Sigmoid colon (tissue), 6 donors: ENCODE measurements at regions not wholly inside any gene's neighbourhood (a gene's known extent, or its start where the extent isn't known, plus 50 kb on each side); places are given as distances from the start of the nearest gene placed in this dataset.

ENCODE experiments used
- DNase-seq: peaks from one replicate; pipeline ENCODE4 v3.0.0-alpha.2; 2019
- H3K27ac ChIP-seq, 4 donors: fragments of 200-600 bp; sonication (generic); one replicate each; pipeline ENCODE4 v1.5.1; 2016 to 2019; ENCODE audit warnings: mild to moderate bottlenecking in 1 of 4
- H3K27me3 ChIP-seq, 3 donors: fragments of 200-600 bp; sonication (generic); one replicate each; pipeline ENCODE4 v1.5.1; 2019; ENCODE audit warnings: mild to moderate bottlenecking in 1 of 3
- H3K36me3 ChIP-seq, 4 donors: fragments of 200-600 bp; sonication (generic); one replicate each; pipeline ENCODE4 v1.5.1; 2016 to 2019
- H3K4me1 ChIP-seq, 4 donors: fragments of 200-600 bp; sonication (generic); one replicate each; pipeline ENCODE4 v1.5.1; 2017 to 2019
- H3K4me3 ChIP-seq, 4 donors: fragments of 200-600 bp; sonication (generic); one replicate each; pipeline ENCODE4 v1.5.1; 2017 to 2019; ENCODE audit warnings: mild to moderate bottlenecking in 2 of 4, moderate library complexity in 1 of 4
- H3K9me3 ChIP-seq, 4 donors: fragments of 200-600 bp in 3 of 4; sonication (generic) in 3 of 4; one replicate each; pipeline versions ENCODE4 v1.5.1 to v1.6.1; 2013 to 2019
- EP300 ChIP-seq, 4 donors: sonication (generic); formaldehyde crosslinking; IDR thresholded peaks; one replicate each; pipeline ENCODE4 v1.6.1; 2017; ENCODE audit warnings: antibody characterized with exemption in 4 of 4
- POLR2A ChIP-seq, 2 donors: fragments of 450-650 bp; IDR thresholded peaks; one replicate each; pipeline ENCODE4 v1.6.1; 2016; ENCODE audit warnings: antibody characterized with exemption in 2 of 2, mild to moderate bottlenecking in 2 of 2, moderate library complexity in 2 of 2
- POLR2AphosphoS5 ChIP-seq, 4 donors: sonication (generic); formaldehyde crosslinking; IDR thresholded peaks; one replicate each; pipeline ENCODE4 v1.6.1; 2017; ENCODE audit warnings: antibody characterized with exemption in 4 of 4
- WGBS, 2 donors: extraction: QIAGEN DNeasy Blood & Tissue Kit; methylation state at CpG; one replicate each; pipeline ENCODE4 v1.1.7; 2013; 5-methylcytosine and 5-hydroxymethylcytosine counted together
- intact Hi-C: fragments of 100-400 bp; cut with DNase I; formaldehyde crosslinking; loops from one replicate; pipeline ENCODE4 v1.15.1; 2023
- TF ChIP-seq, protein P1 (sequence below), 4 experiments: fragments of 450-650 bp in 3 of 4; fragments of 200-600 bp in 1 of 4; IDR thresholded peaks; one replicate each; pipeline ENCODE4 v1.5.1; 2016 to 2019; ENCODE audit warnings: antibody characterized with exemption in 4 of 4, mild to moderate bottlenecking in 3 of 4, moderate library complexity in 2 of 4
- donor health status: healthy with polysubstance abuse.
- donor health status: healthy.

- H3K36me3 ChIP-seq, result no peaks in the 10 kb centered on the region
- intact Hi-C loops, result no loop called here
- no peaks in the 10 kb centered on the region for H3K27me3 ChIP-seq
- no peak overlapping the region for H3K27ac ChIP-seq
- no peaks in the 10 kb centered on the region for H3K4me1 ChIP-seq
- TF ChIP-seq, protein P1, sequence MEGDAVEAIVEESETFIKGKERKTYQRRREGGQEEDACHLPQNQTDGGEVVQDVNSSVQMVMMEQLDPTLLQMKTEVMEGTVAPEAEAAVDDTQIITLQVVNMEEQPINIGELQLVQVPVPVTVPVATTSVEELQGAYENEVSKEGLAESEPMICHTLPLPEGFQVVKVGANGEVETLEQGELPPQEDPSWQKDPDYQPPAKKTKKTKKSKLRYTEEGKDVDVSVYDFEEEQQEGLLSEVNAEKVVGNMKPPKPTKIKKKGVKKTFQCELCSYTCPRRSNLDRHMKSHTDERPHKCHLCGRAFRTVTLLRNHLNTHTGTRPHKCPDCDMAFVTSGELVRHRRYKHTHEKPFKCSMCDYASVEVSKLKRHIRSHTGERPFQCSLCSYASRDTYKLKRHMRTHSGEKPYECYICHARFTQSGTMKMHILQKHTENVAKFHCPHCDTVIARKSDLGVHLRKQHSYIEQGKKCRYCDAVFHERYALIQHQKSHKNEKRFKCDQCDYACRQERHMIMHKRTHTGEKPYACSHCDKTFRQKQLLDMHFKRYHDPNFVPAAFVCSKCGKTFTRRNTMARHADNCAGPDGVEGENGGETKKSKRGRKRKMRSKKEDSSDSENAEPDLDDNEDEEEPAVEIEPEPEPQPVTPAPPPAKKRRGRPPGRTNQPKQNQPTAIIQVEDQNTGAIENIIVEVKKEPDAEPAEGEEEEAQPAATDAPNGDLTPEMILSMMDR (IDR thresholded peaks at IDR 0.05), result no peak
- no peak for TF ChIP-seq EP300 (IDR thresholded peaks at IDR 0.05)
- no peak for TF ChIP-seq POLR2AphosphoS5 (IDR thresholded peaks at IDR 0.05)
- no peak for TF ChIP-seq POLR2A (IDR thresholded peaks at IDR 0.05)
- DNase-seq, result no peak
- no peak overlapping the region for H3K4me3 ChIP-seq
- H3K9me3 ChIP-seq, result peaks cover 0 to 2% (median 0%) of the 10 kb centered on the region in 4 donors
Observed at GRCh38 chr1:106037526-106037925, 1018.9 kb upstream of the PRMT6 start.

DNA sequence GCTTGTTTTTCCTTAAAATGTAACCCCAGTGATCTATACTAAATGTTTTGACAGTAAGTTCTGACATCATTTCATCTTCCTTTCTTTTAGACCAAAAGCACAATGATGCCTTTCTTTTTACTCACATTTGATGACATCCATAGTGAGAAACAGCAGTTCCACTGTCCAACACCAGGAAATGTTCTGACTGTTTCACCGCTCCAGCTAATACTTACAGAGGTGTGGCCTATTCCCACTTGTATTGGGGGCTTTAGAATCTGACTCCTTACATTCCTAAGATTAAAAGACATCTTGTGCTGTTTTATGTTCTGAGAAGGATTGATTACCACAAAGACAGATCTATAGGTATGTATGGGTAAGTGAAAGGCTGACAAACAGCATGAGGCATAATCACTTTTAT is 1018.2 kb upstream of the PRMT6 start:
- no peak for TF ChIP-seq EP300 (IDR thresholded peaks at IDR 0.05)
- TF ChIP-seq, protein P1 (IDR thresholded peaks at IDR 0.05), result no peak
- no peak for TF ChIP-seq POLR2AphosphoS5 (IDR thresholded peaks at IDR 0.05)
- no peak for TF ChIP-seq POLR2A (IDR thresholded peaks at IDR 0.05)
- H3K9me3 ChIP-seq, result peaks cover 0 to 2% (median 0%) of the 10 kb centered on the region in 4 donors
- H3K27ac ChIP-seq, result no peak overlapping the region
- no peaks in the 10 kb centered on the region for H3K36me3 ChIP-seq
- no peaks in the 10 kb centered on the region for H3K4me1 ChIP-seq
- 84 to 88% methylated on average over 1 of the region's 1 CpG for WGBS, 2 donors
- no peaks in the 10 kb centered on the region for H3K27me3 ChIP-seq
- DNase-seq, result no peak
- H3K4me3 ChIP-seq, result no peak overlapping the region
- intact Hi-C loops, result no loop called here

GRCh38 chr1:106043971-106044370 is 1012.5 kb upstream of the PRMT6 start:
- DNase-seq, result no peak
- Histone ChIP-seq H3K9me3 (peaks cover 0 to 2% (median 0%) of the 10 kb centered on the region in 4 donors), H3K36me3 (no peaks in the 10 kb centered on the region), H3K27me3 (no peaks in the 10 kb centered on the region), H3K4me3 (no peak overlapping the region), H3K27ac (no peak overlapping the region), H3K4me1 (no peaks in the 10 kb centered on the region)
- 93 to 96% methylated on average over 2 of the region's 2 CpGs for WGBS, 2 donors
- intact Hi-C loops, result no loop called here
- TF ChIP-seq EP300 (IDR thresholded peaks at IDR 0.05) (no peak), POLR2AphosphoS5 (IDR thresholded peaks at IDR 0.05) (no peak), POLR2A (IDR thresholded peaks at IDR 0.05) (no peak)
- TF ChIP-seq, protein P1 (IDR thresholded peaks at IDR 0.05), result no peak

GRCh38 chr1:106047210-106047609 is 1009.3 kb upstream of the PRMT6 start:
- intact Hi-C loops, result no loop called here
- 71 to 75% methylated on average over 3 of the region's 3 CpGs for WGBS, 2 donors
- no peak for DNase-seq
- TF ChIP-seq POLR2A (IDR thresholded peaks at IDR 0.05) (no peak), EP300 (IDR thresholded peaks at IDR 0.05) (no peak), POLR2AphosphoS5 (IDR thresholded peaks at IDR 0.05) (no peak)
- TF ChIP-seq, protein P1 (IDR thresholded peaks at IDR 0.05), result no peak
- Histone ChIP-seq H3K27me3 (no peaks in the 10 kb centered on the region), H3K36me3 (no peaks in the 10 kb centered on the region), H3K4me3 (no peak overlapping the region), H3K27ac (no peak overlapping the region), H3K4me1 (no peaks in the 10 kb centered on the region), H3K9me3 (no peaks in the 10 kb centered on the region)

DNA sequence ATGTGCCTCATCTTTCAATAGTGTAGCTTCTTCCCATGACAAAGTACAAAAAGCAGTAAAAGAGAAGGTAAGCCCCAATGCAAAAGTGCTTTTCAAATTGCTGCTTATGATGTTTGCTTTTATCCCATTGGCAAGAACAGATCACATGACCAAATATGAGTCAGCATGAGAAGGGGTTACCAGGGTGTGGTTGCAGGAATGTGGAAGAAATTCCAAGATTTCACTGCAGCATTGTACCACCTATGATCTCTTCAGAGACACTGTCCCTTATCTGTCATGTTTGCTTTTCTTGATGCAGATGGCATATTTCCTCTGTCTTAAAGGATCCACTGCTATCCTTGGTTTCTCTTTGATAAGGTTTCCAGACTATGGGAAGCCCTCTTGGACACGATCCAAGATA is 1006.9 kb upstream of the PRMT6 start:
- WGBS, 2 donors, result 13 to 61% methylated on average over 1 of the region's 1 CpG
- intact Hi-C loops, result no loop called here
- no peaks in the 10 kb centered on the region for H3K9me3 ChIP-seq
- DNase-seq, result no peak
- H3K4me3 ChIP-seq, result no peak overlapping the region
- no peaks in the 10 kb centered on the region for H3K36me3 ChIP-seq
- no peaks in the 10 kb centered on the region for H3K27me3 ChIP-seq
- H3K27ac ChIP-seq, result no peak overlapping the region
- no peak for TF ChIP-seq EP300 (IDR thresholded peaks at IDR 0.05)
- TF ChIP-seq POLR2AphosphoS5 (IDR thresholded peaks at IDR 0.05), result no peak
- TF ChIP-seq, protein P1 (IDR thresholded peaks at IDR 0.05), result no peak
- no peak for TF ChIP-seq POLR2A (IDR thresholded peaks at IDR 0.05)
- no peaks in the 10 kb centered on the region for H3K4me1 ChIP-seq
